Thoracic aorta (tissue), 2 donors: ENCODE measurements at regions not wholly inside any gene's neighbourhood (a gene's known extent, or its start where the extent isn't known, plus 50 kb on each side); places are given as distances from the start of the nearest gene placed in this dataset.

Source experiments
- ATAC-seq: fragments of 150-250 bp; one replicate; pipeline ENCODE4 v1.8.0; 2017; ENCODE audit warnings: low read depth; ENCODE audit not compliant: insufficient number of reproducible peaks, low FRiP score
- DNase-seq: peaks from one replicate; pipeline ENCODE4 v3.0.0-alpha.2; 2020; ENCODE audit warnings: low spot score
- H3K27ac ChIP-seq, 2 donors: fragments of 200-600 bp; sonication (generic); 1 replicate in 1 of 2; 2 replicates in 1 of 2; pipeline ENCODE4 v1.5.1; 2016; ENCODE audit warnings: mild to moderate bottlenecking in 2 of 2, moderate library complexity in 2 of 2
- H3K27me3 ChIP-seq: fragments of 200-600 bp; sonication (generic); replicated peaks from 2 replicates; pipeline ENCODE4 v1.6.0; 2016; ENCODE audit warnings: mild to moderate bottlenecking; ENCODE audit not compliant: insufficient read depth
- H3K36me3 ChIP-seq: fragments of 200-600 bp; sonication (generic); one replicate; pipeline ENCODE4 v1.5.1; 2016
- H3K4me1 ChIP-seq, 2 donors: fragments of 200-600 bp; sonication (generic); 1 replicate in 1 of 2; 2 replicates in 1 of 2; pipeline versions ENCODE4 v1.5.1 to v1.6.0; 2016; ENCODE audit warnings: low read depth in 2 of 2, mild to moderate bottlenecking in 1 of 2; ENCODE audit not compliant: control insufficient read depth in 1 of 2
- H3K4me3 ChIP-seq: fragments of 200-600 bp; sonication (generic); 2 replicates; pipeline ENCODE4 v1.5.1; 2016; ENCODE audit warnings: mild to moderate bottlenecking
- H3K9me3 ChIP-seq: fragments of 200-600 bp; sonication (generic); 2 replicates; pipeline ENCODE4 v1.5.1; 2016
- CTCF ChIP-seq: fragments of 200-600 bp; sonication (generic); IDR thresholded peaks from one replicate; pipeline ENCODE4 v1.5.1; 2019; ENCODE audit warnings: antibody characterized with exemption

- Histone ChIP-seq H3K9me3 (no peaks in the 10 kb centered on the region), H3K4me3 (no peak overlapping the region), H3K27ac (no peak overlapping the region), H3K4me1 (no peaks in the 10 kb centered on the region), H3K36me3 (no peaks in the 10 kb centered on the region), H3K27me3 (no peaks in the 10 kb centered on the region)
- DNase-seq (no peak), ATAC-seq (no peak)
- TF ChIP-seq CTCF: no peak
Observed at GRCh38 chr20:21801193-21801592, 95.7 kb downstream of the PAX1 start.

- H3K27ac ChIP-seq: no peak overlapping the region
- ATAC-seq (no peak), DNase-seq (no peak)
- H3K9me3 ChIP-seq: no peaks in the 10 kb centered on the region
- H3K27me3 ChIP-seq: no peaks in the 10 kb centered on the region
- TF ChIP-seq CTCF: no peak
- no peaks in the 10 kb centered on the region for H3K4me1 ChIP-seq
- no peak overlapping the region for H3K4me3 ChIP-seq
- H3K36me3 ChIP-seq: no peaks in the 10 kb centered on the region
Observed at GRCh38 chr20:21798384-21798783, 92.9 kb downstream of the PAX1 start.

- Histone ChIP-seq H3K36me3 (no peaks in the 10 kb centered on the region), H3K27ac (no peak overlapping the region), H3K9me3 (no peaks in the 10 kb centered on the region), H3K27me3 (no peaks in the 10 kb centered on the region), H3K4me1 (no peaks in the 10 kb centered on the region), H3K4me3 (no peak overlapping the region)
- ATAC-seq (no peak), DNase-seq (no peak)
- TF ChIP-seq CTCF: no peak
Observed at GRCh38 chr20:21796059-21796458, 90.6 kb downstream of the PAX1 start.

- H3K4me1 ChIP-seq: no peaks in the 10 kb centered on the region
- H3K27me3 ChIP-seq: no peaks in the 10 kb centered on the region
- H3K36me3 ChIP-seq: no peaks in the 10 kb centered on the region
- no peak for TF ChIP-seq CTCF
- no peak overlapping the region for H3K4me3 ChIP-seq
- DNase-seq (no peak), ATAC-seq (no peak)
- no peak overlapping the region for H3K27ac ChIP-seq
- H3K9me3 ChIP-seq: no peaks in the 10 kb centered on the region
Observed at GRCh38 chr20:21788082-21788481, 82.6 kb downstream of the PAX1 start.

GRCh38 chr20:21781446-21782075, 76.1 kb downstream of the PAX1 start:
- H3K4me3 ChIP-seq: no peak overlapping the region
- TF ChIP-seq CTCF: no peak
- no peaks in the 10 kb centered on the region for H3K36me3 ChIP-seq
- no peaks in the 10 kb centered on the region for H3K4me1 ChIP-seq
- DNase-seq (no peak), ATAC-seq (no peak)
- H3K27ac ChIP-seq: no peak overlapping the region
- no peaks in the 10 kb centered on the region for H3K9me3 ChIP-seq
- H3K27me3 ChIP-seq: no peaks in the 10 kb centered on the region
